ENCODE measurements at regions not wholly inside any gene's neighbourhood (a gene's known extent, or its start where the extent isn't known, plus 50 kb on each side); places are given as distances from the start of the nearest gene placed in this dataset.
"Not testable (repeated sequence)": the region's sequence is repeated elsewhere in the genome, so short reads cannot be mapped to it uniquely, and the experiment has no call there.

GRCh38 chr5:40346901-40347300 lies 332.8 kb upstream of the PTGER4 start:
- no peak for FAIRE-seq

DNA sequence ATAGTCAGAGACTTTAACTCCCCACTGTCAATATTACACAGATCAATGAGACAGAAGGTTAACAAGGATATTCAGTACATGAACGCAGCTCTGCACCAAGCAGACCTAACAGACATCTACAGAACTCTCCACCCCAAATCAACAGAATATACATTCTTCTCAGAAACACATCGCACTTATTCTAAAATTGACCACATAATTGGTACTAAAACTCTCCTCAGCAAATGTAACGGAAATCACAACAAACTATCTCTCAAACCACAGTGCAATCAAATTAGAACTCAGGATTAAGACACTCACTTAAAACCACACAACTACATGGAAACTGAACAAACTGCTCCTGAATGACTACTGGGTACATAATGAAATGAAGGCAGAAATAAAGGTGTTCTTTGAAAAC lies 341.3 kb upstream of the PTGER4 start:
- FAIRE-seq: not testable (repeated sequence)

DNA sequence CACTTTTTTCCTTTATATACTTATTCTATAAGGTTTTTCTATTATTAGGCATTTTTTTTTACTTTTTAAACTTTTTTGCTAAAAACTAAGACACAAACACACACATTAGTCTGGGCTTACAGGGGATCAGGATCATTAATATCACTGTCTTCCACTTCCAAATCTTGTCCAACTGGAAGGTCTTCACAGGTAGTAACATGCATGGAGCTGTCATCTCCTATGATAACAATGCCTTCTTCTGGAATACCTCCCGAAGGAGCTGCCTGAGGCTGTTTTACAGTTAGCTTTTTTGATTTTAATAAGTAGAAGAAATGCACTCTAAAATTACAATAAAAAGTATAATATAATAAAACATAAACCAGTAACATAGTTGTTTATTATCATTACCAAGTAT lies 345.5 kb upstream of the PTGER4 start:
- FAIRE-seq: no peak

DNA sequence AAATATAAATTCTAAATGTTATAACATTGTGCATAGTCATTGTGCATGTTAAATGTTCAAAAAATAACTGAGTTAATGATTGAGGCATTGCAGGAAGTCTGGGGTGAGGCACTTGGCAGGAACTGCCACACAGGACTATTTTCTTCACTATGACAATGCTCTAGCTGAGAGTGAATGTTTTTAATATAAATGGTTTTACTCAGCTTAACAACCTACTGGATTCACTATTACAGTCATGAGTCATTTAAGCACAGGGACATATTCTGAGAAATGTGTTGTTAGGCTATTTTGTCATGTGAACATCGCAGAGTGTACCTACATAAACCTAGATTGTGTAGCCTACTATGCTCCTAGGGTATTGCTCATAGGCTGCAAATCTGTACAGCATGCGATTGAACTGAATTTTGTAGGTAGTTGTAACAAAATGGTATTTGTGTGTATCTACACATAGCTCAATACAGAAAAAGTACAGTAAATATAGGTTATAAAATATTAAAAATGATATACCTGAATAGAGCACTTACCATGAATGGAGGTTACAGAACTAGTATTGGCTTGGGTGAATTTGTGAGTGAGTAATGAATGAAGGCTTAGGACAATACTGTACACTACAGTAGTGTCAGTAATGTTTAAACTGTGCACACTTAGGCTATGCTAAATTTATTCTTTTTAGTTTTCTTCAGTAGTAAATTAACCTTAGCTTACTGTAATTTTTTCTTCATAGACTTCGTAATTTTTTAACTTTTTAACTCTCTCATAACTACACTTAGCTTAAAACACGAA lies 346.1 kb upstream of the PTGER4 start:
- FAIRE-seq: no peak

DNA sequence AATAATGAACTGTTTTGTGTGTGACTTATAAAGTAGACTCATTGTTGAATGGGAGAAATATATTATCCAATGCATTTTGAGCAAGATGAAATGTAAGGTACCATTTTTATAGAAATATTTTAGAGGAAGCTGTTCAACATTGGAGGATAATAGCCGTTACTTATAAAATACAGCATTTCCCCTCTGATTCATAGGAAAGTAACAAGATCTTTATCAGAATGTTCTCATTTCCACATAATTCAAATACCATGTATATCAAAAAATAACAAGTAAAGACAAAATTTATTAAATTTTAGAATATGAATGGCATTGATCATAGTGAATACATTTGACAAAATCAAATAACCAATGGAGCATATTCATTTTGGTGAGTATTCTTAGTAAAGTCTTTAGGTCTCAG lies 346.7 kb upstream of the PTGER4 start:
- FAIRE-seq: no peak

GRCh38 chr5:40331616-40332015 lies 348.1 kb upstream of the PTGER4 start:
- FAIRE-seq: no peak

DNA sequence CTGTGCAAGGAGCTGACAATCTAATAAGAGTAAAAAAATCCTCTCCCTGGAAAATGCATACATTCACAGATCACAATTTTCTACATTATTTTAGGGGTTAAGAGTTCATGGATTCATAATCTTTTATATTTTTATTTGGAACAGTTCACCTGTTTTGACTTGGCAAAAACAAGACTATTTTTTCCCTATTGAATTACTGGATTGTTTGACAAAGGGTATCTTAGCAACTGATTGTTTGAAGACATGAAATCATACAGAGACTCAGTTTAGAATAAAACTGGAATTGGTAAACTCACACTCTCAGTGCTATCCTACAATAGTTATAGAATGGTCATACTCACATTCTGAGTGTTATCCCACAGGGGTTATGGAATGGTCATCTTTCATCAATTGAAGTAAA lies 358.2 kb upstream of the PTGER4 start:
- FAIRE-seq: no peak

DNA sequence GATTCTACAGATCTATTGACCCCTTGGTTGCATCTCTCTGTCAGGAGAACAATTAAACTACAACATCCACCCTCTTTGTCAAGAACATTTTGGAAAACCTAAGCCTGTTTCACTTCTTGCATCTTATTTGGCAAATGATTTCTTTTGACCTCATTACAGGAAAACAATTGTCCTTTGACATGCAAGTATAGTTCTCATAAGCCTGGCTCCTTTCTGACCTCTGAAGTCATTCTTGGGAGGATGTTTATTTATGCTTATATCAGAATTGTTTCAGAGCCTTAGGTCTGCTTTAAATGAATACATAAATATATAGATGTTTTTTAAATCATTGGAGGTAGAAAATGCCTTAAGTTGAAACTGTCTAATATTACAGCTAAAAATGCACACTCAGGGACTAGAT lies 361.3 kb upstream of the PTGER4 start:
- no peak for FAIRE-seq

DNA sequence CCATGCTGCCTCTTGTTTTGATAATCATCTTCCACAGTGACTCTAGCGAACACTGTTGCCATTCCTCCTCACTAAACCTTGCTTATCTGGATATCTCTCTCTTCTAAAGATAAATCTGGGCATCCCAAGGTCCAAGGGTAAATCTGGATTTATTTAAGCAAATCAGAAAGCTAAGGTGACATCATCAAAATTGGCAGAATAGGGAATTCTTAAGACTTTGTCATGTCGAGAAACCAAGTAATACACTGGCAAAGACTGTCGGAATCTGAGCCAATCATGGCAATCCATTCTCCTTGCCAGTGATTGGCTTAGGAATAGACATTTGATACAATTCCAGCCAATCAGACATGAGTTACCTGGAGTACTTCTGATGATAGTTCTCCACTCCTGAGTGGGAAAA lies 362.7 kb upstream of the PTGER4 start:
- FAIRE-seq: no peak

DNA sequence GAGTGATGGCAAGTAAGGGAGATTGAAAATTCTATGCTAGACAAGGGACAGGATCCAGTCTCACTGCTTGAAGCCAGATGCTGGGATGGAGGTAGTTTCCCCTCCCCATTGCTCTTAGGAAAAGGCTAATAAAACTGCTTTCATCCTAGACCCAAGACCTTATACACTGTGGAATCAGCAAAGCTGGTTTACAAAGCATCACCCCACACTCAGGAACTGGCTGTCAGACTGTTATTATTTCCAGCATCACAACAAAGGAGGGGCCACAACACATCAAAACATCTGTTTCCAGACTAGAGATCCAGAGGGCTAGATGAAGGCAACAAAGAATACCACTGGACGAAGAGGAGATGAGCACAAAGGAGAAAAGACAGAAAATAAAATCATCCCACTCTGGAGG lies 364.6 kb upstream of the PTGER4 start:
- no peak for FAIRE-seq

- no peak for FAIRE-seq
These were observed 365.4 kb upstream of the PTGER4 start for GRCh38 chr5:40314275-40314674.

DNA sequence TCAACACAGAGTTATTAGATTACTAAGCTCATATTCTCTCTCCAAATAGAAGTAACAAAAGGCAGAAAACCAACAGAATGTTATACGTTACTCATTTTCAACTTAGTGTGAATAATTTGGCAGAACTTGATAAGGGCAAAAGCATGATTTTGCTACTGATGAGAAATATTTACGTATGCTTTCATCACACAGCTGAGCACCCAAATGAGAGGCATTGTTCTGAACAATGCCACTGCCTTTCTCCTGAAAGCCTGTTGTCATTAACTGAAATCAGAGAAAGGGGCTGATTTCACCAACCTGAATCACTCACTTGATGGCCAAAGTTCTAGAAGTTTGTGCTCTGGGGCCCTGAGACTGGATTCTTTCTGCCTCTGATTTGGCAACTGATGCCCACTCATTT lies 367.5 kb upstream of the PTGER4 start:
- FAIRE-seq: no peak

DNA sequence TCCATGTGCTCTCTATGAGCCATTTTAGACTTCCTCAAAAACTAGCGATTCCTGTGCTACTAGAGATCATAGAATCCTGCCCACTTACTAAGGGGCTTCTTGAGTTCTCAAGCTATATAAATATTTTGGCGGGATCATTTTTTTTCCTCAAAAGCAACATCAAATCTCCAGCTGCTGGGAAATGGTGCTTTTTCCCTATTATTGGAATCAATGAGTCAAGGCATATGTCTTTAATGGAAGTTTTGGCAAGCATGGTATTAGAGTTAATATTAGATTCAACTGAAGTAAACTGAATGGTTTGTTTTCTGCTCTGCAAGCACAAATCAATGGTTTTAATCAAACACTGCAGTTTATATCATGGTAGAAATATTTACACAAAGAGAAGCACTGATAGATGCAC lies 369.9 kb upstream of the PTGER4 start:
- no peak for FAIRE-seq

DNA sequence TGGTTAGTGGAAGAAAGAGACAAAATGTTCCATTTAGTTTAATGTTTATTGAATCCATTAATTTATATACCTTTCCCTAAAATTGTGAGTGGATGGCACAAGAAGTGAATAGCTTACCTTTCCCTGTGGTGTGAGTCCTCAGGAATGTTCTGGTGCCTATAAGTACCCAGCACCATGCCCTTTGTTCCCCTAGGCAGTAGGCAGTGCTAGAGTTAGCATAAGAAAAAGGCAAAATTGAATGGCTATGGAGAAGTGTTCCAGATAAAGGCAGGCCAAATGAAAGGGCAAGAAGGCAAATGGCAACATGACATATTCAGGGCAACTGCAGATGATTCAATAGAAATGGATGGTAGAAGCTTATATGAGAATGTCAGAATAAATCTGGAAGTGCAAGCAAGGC lies 370.8 kb upstream of the PTGER4 start:
- FAIRE-seq: no peak

GRCh38 chr5:40307920-40308319 lies 371.8 kb upstream of the PTGER4 start:
- FAIRE-seq: no peak

DNA sequence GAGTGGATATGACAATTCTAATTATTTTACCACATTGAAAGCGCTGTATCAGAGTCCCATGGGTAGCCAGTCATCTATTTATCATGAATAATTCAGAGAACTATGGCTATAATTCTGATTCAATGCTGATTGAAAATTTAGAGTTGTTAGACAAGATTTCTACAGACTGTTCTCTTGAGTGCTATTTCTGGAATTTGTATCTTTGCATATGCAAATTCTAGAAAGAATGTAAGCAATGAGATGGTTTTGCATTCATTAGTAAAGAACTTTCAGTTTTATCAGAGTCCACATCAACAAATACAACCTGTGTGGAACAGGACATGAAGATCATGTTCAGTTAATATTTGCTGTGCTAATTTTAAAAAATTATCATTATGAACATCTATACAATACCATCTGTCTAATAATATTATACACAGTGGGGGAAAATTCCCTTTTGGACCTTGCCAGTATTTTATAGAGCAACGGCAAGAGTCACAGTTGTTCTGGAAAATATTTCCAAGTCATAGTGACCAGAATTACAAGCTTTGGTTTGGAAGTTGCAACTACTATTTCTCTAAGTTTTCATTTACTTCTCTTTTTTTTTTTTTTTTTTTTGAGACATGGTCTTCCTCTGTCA lies 372.7 kb upstream of the PTGER4 start:
- FAIRE-seq: no peak

DNA sequence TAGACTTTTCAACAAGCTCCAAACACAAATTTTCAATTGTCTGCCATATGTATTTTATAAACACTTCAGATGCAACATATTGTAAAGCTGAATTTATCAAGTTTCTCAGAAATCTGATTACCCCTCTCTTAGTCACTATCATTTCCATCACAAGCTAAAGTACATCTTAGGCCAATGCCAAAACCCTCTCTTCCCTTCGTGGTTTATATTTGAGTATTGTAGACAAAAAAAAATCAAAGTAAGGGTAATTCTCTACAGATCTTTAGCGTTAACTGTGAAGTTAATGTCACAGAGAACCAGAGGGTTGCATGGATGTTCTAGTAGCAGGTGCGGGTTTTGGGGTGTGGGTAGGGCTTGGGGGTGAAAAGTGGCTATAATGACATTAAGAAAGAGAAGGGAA lies 387.7 kb upstream of the PTGER4 start:
- FAIRE-seq: no peak

GRCh38 chr5:40291338-40291737 lies 388.4 kb upstream of the PTGER4 start:
- no peak for FAIRE-seq

GRCh38 chr5:40288800-40289485 lies 390.8 kb upstream of the PTGER4 start:
- no peak for FAIRE-seq

DNA sequence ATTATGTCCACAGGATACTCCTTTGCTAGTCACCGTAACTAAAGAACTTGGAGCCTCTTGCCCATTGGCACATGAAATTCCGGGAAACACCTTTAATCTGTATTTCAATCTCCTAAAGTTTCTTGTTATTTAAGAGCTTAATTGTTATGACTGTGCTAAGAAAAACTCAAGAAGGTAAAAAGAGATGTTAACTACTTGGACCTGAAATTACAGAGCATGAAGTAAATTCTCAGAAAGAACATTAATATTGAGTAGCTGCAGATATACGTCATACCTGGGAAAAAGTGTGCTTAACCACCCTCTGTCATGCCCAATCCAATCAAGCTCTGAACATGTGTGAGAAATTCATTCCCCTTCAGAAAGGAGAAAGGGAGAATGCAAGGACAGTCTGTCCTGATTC lies 394.9 kb upstream of the PTGER4 start:
- no peak for FAIRE-seq

- no peak for FAIRE-seq
These were observed 400.8 kb upstream of the PTGER4 start for GRCh38 chr5:40278881-40279280.

DNA sequence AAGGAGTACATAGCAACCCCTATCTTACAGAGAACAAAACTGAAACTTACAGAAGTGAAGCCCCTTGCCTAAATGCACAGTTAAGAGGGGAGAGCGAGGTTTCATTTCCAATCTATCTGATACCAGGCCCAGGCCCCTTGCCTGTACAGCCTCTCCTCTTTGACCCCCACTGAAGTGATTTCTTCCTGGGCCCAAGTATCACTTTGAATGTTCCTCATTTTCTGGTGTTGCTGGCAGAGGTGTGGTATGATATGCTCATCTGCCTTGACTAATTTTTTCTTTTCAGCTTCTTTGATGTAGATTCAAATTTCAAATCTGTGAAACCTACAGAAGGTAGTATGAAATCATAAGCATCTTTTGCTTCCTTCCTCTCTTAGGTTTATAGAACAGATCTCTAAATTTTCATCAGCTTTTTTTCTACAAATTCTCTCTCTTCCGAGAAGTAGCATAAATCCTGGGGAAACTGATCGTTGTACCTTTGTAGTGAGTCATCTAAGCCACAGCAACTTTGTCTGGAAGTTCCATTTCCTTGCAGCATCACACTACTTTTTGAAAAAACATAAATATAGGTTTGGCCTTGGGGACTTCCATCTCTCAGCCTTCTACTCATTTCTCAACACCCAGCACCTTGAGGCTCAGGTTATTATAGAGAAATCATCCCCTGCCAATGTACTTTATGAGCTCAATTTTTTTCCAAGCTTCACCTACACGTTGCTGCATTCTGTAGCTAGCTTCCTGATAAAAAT lies 402.4 kb upstream of the PTGER4 start:
- FAIRE-seq: no peak

GRCh38 chr5:40276426-40277102 lies 403.2 kb upstream of the PTGER4 start:
- FAIRE-seq: no peak
